Cardiac muscle cell (in vitro differentiated cells and primary cell): ENCODE measurements at regions not wholly inside any gene's neighbourhood (a gene's known extent, or its start where the extent isn't known, plus 50 kb on each side); places are given as distances from the start of the nearest gene placed in this dataset.

Experiments used
- DNase-seq, 2 donors: peaks; one replicate each; pipeline versions ENCODE4 v3.0.0 to v3.0.0-alpha.2; 2010 to 2017; ENCODE audit warnings: low read depth in 1 of 2, low spot score in 1 of 2
- H3K27ac ChIP-seq: fragments of 200-600 bp; sonication (generic); 2 replicates; pipeline ENCODE4 v1.5.1; 2016
- H3K27me3 ChIP-seq: fragments of 200-600 bp; sonication (generic); 2 replicates; pipeline ENCODE4 v1.6.0; 2016; ENCODE audit warnings: control low read depth
- H3K36me3 ChIP-seq: fragments of 200-600 bp; sonication (generic); 2 replicates; pipeline ENCODE4 v1.5.1; 2016; ENCODE audit warnings: control low read depth
- H3K4me1 ChIP-seq: fragments of 200-600 bp; sonication (generic); 2 replicates; pipeline ENCODE4 v1.8.1; 2017; ENCODE audit warnings: low read depth, mild to moderate bottlenecking, mixed run types
- H3K4me3 ChIP-seq: fragments of 200-600 bp; sonication (generic); 2 replicates; pipeline ENCODE4 v1.5.1; 2016; ENCODE audit warnings: mild to moderate bottlenecking
- H3K9me3 ChIP-seq: fragments of 200-600 bp; sonication (generic); 2 replicates; pipeline ENCODE4 v1.5.1; 2017; ENCODE audit warnings: low read depth, mild to moderate bottlenecking, control low read depth
- CTCF ChIP-seq: IDR thresholded peaks from 2 replicates; pipeline ENCODE4 v1.5.1; 2012; ENCODE audit warnings: low read depth, mild to moderate bottlenecking, low read length

GRCh38 chrX:108833993-108834392 is 97.6 kb upstream of the IRS4 start:
- TF ChIP-seq CTCF = no peak
- no peak overlapping the region for H3K4me3 ChIP-seq
- no peaks in the 10 kb centered on the region for H3K4me1 ChIP-seq
- no peak overlapping the region for H3K27ac ChIP-seq
- no peaks in the 10 kb centered on the region for H3K36me3 ChIP-seq
- H3K9me3 ChIP-seq = no peaks in the 10 kb centered on the region
- no peak for DNase-seq
- no peaks in the 10 kb centered on the region for H3K27me3 ChIP-seq

GRCh38 chrX:108811891-108812290 is 75.5 kb upstream of the IRS4 start:
- Histone ChIP-seq H3K36me3 (no peaks in the 10 kb centered on the region), H3K4me1 (no peaks in the 10 kb centered on the region)
- DNase-seq = peak in 1 of 2 donors; percentile 14

GRCh38 chrX:108795240-108795639 is 58.9 kb upstream of the IRS4 start:
- no peak overlapping the region for H3K4me3 ChIP-seq
- H3K27me3 ChIP-seq = no peaks in the 10 kb centered on the region
- no peak for DNase-seq

More at GRCh38 chrX:108811891-108812290, 75.5 kb upstream of the IRS4 start:
- no peaks in the 10 kb centered on the region for H3K9me3 ChIP-seq
- TF ChIP-seq CTCF = no peak
- H3K4me3 ChIP-seq = no peak overlapping the region
- no peak overlapping the region for H3K27ac ChIP-seq
- H3K27me3 ChIP-seq = no peaks in the 10 kb centered on the region

More at GRCh38 chrX:108795240-108795639, 58.9 kb upstream of the IRS4 start:
- TF ChIP-seq CTCF = no peak
- H3K27ac ChIP-seq = no peak overlapping the region
- no peaks in the 10 kb centered on the region for H3K36me3 ChIP-seq
- H3K4me1 ChIP-seq = no peaks in the 10 kb centered on the region
- no peaks in the 10 kb centered on the region for H3K9me3 ChIP-seq
